A172 (cell line): ENCODE measurements at regions not wholly inside any gene's neighbourhood (a gene's known extent, or its start where the extent isn't known, plus 50 kb on each side); places are given as distances from the start of the nearest gene placed in this dataset.
"Not testable (repeated sequence)": the region's sequence is repeated elsewhere in the genome, so short reads cannot be mapped to it uniquely, and the experiment has no call there.

ENCODE experiments used
- DNase-seq: peaks from one replicate; pipeline ENCODE4 v3.0.0-alpha.2; 2015; ENCODE audit warnings: low spot score

DNA sequence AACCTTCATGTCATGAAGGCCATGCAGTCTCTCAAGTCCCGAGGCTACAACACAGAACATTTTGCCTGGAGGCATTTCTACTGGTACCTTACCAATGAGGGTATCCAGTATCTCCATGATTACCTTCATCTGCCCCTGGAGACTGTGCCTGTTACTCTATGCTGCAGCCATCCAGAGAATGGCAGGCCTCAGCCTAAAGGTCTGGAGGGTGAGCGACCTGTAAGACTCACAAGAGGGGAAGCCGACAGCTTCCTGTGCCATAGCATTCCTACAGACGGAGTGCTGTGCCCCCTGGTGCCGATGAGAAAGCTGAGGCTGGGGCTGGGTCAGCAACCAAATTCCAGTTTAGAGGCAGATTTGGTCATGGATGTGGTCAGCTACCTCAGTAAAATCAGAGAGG, 51.3 kb upstream of the CADPS start:
- DNase-seq = no peak

DNA sequence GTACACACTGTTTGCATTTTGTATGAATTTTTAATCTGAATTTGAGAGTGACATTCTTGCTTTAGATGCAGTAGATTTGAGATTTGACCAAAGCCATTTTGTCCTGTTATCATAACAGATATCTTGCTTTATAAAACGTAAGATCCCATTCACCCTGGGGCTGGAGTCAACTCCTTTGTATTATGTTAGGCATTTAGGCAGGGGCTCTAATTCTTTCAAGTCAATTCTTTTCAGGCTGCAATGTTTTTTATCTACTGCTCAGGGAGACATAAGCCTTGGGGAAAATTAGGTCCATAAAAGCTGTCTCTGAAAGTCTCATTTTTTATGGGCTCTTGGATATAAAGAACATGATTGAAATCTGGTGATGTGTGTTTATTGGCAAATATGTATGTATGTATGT, 53.0 kb upstream of the CADPS start:
- DNase-seq = no peak

DNA sequence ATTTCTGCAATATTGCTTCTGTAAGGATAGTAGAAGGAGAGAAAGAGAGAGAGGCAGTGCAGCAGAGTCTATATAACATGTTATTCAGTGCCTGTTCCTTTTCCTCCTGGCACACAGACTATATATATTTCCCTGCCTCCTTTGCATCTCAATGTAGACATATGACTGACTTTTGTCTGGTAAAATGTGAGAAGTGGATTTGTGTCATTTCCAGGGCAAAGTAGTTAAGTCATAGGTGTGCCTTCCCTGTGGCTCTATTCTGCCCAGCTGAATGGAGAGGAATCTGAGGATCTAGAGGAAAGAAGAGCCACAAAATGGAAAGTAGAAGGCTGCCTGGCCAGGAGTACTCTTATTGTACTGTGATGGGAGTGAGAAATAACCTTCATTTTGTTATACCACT, 54.6 kb upstream of the CADPS start:
- DNase-seq = no peak

DNA sequence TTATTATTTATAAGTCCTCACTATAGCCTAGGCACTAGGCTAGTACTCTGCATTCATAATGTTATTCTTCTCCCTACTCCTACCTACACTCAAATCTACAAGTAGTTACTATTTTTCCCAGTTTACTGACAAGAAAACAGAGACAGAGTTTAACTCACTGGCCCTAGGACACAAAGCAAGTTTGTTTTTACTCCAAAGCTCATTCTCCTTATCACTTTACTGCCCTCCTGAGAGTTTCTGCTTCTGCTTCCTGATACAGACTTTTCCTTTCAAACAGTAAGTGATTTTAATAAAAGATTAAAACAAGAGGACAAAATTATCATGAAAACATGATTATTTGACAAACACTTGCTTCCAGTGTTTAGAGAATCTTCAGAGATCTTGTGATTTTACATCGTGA, 60.6 kb upstream of the CADPS start:
- DNase-seq = no peak

DNA sequence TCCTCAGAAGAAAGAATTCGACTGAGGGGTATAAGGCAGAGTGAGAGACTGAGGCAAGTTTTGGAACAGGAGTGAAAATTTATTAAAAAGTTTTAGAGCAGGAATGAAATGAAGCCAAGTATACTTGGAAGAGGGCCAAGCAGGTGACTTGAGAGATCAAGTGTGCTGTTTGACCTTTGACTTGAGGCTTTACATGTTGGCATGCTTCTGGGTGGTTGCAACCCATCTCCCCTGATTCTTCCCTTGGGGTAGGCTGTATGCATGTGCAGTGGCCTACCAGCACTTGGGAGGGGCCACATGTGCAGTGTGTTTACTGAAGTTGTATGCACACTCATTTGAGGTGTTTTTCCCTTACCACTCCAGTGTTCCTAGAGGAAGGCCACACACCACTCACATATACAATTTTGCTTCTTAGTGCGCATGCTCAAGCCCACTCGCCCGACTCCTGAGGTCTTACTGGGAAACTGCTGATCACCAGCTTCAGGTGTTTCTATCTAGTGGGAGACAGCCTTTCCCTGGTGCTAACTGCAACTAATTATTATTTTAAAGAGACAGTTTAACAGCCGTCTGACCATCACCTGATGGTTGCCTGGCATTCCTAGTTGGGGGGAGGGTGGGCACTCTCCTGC, 61.5 kb upstream of the CADPS start:
- no peak for DNase-seq

DNA sequence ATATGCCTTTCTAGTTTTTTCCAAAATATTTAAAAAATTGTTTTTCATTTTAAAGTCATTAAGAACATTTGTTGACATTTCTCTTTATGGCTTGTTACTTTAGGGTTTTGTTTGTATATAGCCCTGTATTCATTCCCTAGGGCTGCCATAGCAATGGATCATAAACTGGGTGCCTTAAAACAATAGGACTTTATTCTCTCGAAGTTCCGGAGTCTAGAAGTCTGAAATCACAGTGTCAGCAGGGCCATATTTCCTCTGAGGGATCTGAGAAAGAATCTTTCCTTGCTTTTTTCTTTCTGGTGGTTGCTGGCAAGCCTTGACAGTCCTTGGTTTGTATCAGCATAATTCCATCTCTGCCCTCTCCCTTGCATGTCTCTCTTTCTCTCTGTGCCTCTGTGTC, 63.4 kb upstream of the CADPS start:
- no peak for DNase-seq

DNA sequence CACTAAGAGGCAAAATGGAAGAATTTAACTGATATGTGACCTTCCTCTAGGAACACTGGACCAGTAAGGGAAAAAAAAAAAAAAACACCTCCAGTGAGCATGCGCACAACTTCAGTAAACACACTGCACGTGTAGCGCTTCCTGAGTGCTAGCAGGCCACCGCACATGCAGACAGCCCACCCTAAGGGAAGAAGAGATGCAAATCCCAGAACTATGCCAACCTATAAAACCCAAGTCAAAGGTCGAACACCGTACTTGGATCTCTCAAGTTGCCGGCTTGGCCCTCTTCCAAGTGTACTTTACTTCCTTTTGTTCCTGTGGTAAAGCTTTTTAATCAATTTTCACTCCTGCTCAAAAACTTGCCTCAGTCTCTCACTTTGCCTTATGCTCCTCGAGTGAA, 64.5 kb upstream of the CADPS start:
- no peak for DNase-seq

DNA sequence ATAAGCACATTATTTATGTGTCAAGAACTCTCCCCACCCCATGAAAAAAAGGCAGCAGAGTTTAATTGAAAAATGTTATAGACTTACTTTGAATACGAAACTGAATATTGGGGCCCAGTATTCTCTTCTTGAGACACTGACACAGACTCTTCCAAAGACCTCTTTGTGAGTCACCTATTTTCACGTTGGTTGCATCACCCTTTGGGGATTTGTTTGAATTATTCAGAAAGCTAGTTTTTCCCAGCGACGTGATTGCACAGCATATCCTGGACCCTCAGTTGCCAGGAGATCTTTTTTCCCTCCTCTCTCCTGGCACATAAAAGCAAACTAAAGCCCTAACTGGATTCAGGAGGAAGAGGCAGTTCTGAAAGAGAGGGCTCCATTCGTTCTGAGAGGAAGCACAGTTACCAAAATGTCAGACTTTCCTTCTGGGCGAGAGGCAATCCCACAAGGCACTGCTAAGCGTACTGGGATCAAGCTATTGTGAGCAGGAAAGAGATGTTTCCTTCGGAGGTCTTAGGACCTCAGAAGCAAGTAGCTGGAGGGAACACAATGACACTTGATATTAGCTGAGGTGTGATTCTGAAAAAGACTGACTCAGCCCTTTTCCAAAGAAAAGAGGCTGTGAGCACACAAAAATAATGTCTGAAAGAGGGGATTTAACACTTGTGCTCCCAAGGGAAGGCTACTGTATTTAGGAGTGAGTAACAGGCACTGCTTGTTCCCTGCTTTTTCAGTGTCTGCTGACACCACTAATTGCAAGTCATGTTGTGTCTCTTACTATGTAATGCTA, 65.8 kb upstream of the CADPS start:
- peak; percentile 9 for DNase-seq

DNA sequence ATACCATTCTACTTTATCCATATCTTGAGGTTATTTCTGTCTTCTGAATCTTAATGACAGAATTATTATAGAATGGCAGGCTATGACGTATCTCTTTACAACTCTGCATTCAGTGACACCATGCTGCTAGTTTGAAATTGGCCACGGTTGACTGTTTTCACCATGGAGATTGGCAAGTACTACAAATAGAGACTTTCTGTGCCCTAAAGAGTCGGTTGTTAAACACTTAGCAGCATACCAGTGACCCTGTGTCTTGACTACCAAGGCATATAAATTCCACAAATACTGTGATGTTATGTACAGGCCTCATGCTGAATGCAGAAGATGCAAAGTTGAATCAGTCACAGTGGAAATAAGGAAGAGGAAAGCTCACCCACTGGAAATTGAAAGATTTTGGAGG, 67.0 kb upstream of the CADPS start:
- no peak for DNase-seq

DNA sequence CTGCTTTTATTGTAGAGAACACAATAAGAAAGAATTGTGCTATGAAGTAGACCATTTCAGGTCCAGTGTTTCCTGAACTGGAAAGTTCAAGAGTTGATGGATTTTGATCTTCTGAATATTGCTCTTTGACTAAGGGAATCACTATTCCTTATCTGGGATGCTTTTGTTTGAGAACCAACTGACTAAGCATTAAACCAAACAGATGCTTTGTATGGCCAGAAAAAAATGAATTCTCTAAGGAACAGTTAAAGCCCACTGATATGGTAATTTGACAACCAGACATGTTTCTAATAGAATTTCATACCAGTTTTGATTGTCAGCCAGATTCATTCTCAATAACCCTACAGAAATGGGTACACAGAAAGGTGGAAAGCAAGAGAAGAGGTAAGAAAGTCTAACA, 67.5 kb upstream of the CADPS start:
- DNase-seq = no peak

DNA sequence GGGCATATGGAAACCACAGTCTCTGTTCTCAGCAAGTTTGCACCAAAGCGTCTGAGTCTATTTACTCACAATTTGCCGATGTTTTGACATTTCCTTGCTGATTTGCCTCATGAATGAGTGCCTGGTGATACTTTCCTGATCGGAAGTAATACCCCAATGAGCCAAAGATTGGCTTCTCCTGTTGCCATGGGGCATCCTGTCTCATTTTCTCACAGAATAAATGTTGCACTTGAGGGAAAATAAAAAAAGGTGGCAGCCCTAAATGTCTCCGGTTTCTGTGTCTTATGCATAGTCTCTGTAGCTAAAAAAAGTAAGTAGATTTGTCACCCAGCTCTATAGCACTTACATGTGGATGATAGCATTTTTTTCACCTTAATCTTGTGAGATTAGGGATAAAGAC, 73.7 kb upstream of the CADPS start:
- DNase-seq = no peak

DNA sequence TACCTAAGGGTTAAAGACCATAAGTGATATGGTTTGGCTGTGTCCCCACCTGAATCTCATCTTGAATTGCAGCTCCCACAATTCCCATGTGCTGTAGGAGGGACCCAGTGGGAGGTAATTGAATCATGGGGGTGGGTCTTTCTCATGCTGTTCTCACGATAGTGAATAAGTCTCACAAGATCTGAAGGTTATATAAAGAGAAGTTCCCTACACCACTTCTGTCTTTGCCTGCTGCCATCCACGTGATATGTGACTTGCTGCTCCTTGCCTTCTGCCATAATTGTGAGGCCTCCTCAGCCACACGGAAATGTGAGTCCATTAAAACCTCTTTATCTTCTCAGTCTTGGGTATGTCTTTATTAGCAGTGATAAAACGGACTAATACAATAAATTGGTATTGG, 75.0 kb upstream of the CADPS start:
- DNase-seq = no peak

DNA sequence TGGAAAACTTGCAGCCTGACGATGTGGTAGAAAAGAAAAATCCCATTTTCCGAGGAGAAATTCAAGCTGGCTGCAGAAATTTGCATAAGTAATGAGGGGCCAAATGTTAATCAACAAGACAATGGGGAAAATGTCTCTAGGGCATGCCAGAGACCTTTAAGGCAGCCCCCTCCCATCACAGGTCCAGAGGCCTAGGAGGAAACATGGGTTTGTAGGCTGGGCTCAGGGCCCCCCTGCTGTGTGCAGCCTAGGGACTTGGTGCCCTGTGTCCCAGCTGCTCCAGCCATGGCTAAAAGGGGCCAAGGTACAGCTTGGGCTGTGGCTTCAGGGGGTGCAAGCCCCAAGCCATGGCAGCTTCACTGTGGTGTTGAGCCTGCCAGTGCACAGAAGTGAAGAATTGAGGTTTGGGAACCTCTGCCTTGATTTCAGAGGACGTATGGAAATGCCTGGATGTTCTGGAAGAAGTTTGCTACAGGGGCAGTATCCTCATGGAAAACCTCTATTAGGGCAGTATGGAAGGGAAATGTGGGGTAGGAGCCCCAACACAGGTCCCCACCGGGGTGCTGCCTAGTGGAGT, 75.9 kb upstream of the CADPS start:
- DNase-seq = no peak

DNA sequence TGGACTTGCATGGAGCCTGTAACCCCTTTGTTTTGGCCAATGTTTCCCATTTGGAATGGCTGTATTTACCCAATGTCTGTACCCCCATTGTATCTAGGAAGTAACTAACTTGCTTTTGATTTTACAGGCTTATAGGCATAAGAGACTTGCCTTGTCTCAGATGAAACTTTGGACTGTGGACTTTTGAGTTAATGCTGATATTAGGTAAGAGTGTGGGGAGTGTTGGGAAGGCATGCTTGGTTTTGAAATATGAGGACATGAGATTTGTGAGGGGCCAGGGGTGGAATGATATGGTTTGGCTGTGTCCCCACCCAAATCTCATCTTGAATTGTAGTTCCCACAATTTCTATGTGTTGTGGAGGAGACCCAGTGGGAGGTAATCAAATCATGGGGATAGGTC, 76.7 kb upstream of the CADPS start:
- not testable (repeated sequence) for DNase-seq

DNA sequence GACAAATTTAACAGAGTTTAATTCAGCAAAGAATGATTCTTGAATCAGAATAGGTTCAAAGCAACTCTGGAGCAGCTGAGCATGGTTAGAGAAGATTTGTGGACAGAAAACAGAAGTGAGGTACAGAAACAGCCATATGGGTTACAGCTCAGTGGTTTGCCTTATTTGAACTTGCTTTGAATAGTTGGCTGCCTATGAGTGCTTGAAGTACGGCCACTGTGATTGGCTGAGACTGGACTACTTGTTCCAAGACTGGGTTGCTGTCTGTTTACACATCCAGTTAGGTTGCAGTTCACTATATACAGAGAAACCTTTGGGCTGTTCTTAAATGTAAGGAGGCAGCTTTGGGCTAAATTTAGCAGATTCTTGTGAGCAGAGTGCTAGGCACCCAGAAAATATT, 79.4 kb upstream of the CADPS start:
- DNase-seq = no peak

DNA sequence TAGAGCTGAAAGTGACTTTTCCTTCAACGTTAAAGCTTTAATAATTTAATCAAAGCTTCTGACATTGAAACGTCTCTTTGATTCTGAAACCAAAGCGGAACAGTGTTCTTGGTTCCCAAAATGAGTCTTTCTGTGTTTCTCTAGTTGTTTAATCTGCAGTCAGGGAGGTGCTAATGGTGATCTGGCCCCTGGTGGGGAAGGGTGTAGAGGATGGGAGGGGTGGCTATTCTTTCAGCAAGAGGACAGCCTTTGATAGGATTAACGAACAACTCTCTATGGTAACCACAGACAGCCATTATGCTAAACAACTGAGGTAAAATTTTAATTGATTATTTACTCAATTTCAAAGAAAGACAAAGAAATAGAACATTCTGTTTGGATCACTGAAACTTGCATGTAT, 79.9 kb upstream of the CADPS start:
- DNase-seq = no peak

DNA sequence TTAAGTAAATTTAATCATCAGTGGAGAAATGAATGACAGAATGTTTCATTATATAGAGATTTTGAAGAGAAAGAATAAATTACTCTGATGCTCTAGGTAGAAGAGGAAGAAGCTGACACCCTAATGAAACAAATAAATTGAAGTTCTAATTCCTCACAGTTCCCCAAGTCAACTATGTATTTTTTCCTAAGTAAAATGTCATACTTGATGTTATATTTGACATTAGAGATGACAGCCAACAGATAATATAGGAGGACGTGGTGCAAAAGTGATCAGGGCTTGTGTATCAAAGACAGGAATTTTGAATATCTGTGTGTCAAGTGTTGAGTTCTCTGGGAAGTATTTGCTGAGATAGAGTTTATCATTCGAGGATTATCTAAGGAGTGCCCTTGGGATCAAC, 81.2 kb upstream of the CADPS start:
- DNase-seq = no peak

DNA sequence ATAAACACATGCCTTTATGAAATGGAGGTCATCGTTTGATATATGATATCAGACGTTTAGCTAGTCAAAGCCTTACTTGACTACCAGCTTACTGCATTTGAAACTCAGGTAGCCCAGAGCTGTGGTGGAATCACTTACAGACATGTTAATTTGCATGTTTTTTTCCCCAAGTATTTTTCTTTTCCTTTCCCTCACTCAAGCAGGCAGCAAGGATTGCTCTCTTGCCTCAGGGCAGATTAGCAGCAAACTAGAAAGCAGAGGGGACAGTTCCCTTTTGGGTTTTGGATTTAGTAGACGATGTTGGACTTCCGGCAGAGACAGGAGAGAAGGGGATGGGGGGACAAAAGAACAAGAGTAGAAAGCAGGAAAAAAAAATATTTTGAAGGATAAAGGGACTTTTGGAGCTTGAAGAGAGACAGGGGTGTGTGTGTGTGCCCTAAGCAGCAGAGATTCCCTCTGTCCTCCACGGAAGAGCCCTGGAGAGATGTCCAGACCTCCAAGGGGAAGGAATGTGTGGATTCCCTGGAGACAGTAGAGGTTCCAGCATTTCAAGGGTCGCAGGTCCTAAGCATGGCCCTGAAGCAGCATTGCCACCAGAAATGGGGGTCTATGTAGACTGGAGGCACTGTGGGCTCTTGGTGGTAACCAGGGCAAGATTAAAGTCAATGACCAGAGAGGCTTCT, 86.8 kb upstream of the CADPS start:
- DNase-seq = no peak

DNA sequence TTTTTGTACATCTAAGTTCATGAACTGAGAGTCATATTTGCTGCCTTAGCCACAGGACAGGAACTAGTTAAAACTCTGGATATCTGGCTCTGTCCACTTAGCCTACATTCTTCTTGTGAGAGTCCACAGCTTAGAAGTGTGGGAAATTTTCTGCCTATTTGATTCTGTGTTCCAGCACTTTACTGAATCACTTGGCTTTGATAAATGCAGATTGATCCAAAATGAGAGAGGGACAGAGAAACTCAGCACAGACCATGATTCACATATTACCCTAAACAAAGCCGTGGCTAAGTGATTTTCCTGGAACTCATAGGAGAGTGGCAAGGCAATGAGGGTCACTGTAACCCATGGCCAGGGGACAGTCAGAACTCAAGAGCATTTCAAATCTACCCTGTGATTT, 87.5 kb upstream of the CADPS start:
- DNase-seq = no peak

DNA sequence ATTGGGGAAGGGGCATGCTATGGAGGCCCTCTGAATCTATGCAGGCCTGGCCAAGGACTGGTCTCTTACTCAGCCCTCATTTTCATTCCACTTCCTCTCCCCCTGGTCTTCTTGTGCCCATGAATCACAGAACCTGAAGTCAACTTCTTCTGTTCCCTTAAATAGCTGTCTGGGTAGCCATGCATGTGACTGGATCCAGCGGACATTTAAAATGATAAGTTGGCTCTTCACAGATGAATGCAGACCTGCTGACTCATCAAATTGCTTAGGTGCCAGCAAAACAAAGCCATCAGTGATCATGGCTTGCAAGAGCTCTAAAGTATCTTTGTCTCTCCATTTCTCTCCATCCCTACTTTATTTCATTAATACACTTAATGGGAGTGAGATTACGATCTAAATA, 90.1 kb upstream of the CADPS start:
- peak; percentile 19 for DNase-seq

DNA sequence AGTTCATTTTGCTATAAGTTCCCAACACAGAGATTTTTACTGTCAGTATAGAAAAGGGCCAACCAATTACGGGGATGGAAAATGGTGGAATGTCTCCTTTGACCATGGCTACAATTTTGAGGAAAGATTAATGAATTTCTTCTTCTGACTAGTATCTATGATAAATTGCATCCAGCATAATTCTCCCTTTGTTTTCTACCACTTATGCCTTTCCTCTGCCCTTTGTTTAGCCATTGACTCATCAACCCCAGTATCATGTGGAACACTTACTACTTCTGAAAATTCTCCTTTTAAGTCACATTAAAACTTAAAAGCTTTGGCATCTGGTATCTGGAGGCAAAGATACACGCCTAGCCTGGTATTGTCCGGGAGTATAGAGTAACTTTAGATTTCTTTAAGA, 92.9 kb upstream of the CADPS start:
- peak; percentile 39 for DNase-seq

DNA sequence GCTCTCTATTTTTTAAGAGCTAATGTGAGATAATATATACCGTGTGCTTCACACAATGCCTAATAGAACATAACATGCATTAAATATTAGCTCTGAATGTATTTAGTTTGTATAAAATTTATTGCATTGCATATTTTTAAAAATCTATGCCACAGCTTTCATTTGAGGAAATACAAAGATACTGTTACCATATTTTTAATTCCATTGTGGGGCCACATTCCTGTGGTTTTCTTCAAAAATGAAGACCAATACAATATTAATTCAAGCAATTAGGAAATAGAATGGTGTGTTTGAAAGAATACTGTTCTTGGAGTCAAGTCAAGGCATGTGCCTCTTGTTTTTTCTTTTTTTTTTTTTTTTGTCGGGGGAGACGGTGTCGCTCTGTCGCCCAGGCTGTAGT, 95.4 kb upstream of the CADPS start:
- DNase-seq = no peak

DNA sequence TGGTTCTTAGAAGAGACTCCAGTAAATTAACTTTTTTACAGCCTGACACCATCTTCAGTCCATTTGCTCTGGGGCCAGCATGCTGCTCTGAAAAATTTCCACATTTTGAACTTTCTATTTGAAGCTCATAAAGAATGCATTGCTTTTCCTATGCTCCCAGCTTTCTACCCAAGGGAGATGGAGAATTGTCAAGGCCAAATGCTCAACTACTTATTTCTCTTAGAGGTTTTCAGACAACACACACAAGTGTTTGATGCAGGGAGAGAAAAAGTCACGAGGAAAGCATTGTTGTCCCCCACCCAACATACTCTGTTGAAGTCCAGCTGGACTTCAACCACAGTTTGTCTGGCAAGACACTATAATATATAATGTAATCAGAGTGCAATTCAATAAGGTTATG, 100.3 kb upstream of the CADPS start:
- no peak for DNase-seq
